ENCODE measurements at regions not wholly inside any gene's neighbourhood (a gene's known extent, or its start where the extent isn't known, plus 50 kb on each side); places are given as distances from the start of the nearest gene placed in this dataset.

- no peak for TF ChIP-seq CTCF (IDR thresholded peaks at IDR 0.05)
- no peak for TF ChIP-seq POLR2A (IDR thresholded peaks at IDR 0.05)
These were observed 289.8 kb upstream of the SNX7 start for GRCh38 chr1:98371764-98372163.

All from body of pancreas (tissue), 4 donors.